Gastroesophageal sphincter (tissue), 4 donors: ENCODE measurements at regions not wholly inside any gene's neighbourhood (a gene's known extent, or its start where the extent isn't known, plus 50 kb on each side); places are given as distances from the start of the nearest gene placed in this dataset.

Experiments
- ATAC-seq: fragments of 150-250 bp; one replicate; pipeline ENCODE4 v1.9.1; 2016; ENCODE audit warnings: mild to moderate bottlenecking, moderate library complexity
- H3K27ac ChIP-seq, 4 donors: fragments of 200-600 bp; sonication (generic) in 3 of 4; 1 replicate in 3 of 4; 2 replicates in 1 of 4; pipeline ENCODE4 v1.5.1; 2016 to 2019
- H3K27me3 ChIP-seq: fragments of 200-600 bp; sonication (generic); one replicate; pipeline ENCODE4 v1.5.1; 2019
- H3K36me3 ChIP-seq, 2 donors: fragments of 200-600 bp; sonication (generic); one replicate each; pipeline ENCODE4 v1.5.1; 2019; ENCODE audit warnings: control low read depth in 1 of 2
- H3K4me1 ChIP-seq, 3 donors: fragments of 200-600 bp; sonication (generic); 1 replicate in 2 of 3; 2 replicates in 1 of 3; pipeline ENCODE4 v1.5.1; 2016 to 2019; ENCODE audit warnings: control low read depth in 2 of 3
- H3K4me3 ChIP-seq, 2 donors: fragments of 200-600 bp; sonication (generic); one replicate each; pipeline ENCODE4 v1.5.1; 2019; ENCODE audit warnings: mild to moderate bottlenecking in 1 of 2, moderate library complexity in 1 of 2
- H3K9me3 ChIP-seq, 3 donors: fragments of 200-600 bp; sonication (generic); one replicate each; pipeline ENCODE4 v1.5.1; 2017 to 2019; ENCODE audit warnings: control low read depth in 2 of 3
- CTCF ChIP-seq, 4 experiments: fragments of 200-600 bp in 2 of 4; fragments of 450-650 bp in 2 of 4; sonication (generic) in 1 of 4; IDR thresholded peaks; one replicate each; pipeline ENCODE4 v1.5.1; 2017 to 2019; ENCODE audit warnings: antibody characterized with exemption in 4 of 4, mild to moderate bottlenecking in 2 of 4, moderate library complexity in 2 of 4
- EP300 ChIP-seq: sonication (generic); formaldehyde crosslinking; IDR thresholded peaks from one replicate; pipeline ENCODE4 v1.6.1; 2017; ENCODE audit warnings: antibody characterized with exemption, mild to moderate bottlenecking
- POLR2A ChIP-seq, 2 donors: fragments of 450-650 bp; IDR thresholded peaks; one replicate each; pipeline ENCODE4 v1.6.1; 2017; ENCODE audit warnings: antibody characterized with exemption in 2 of 2, mild to moderate bottlenecking in 2 of 2, moderate library complexity in 1 of 2
- POLR2AphosphoS5 ChIP-seq: sonication (generic); formaldehyde crosslinking; IDR thresholded peaks from one replicate; pipeline ENCODE4 v1.6.1; 2017; ENCODE audit warnings: antibody characterized with exemption
- WGBS, 2 donors: methylation state at CpG; one replicate each; pipeline ENCODE4 v1.1.5; 2018; ENCODE audit warnings: low coverage in 1 of 2; 5-methylcytosine and 5-hydroxymethylcytosine counted together

GRCh38 chr12:132401982-132402381 is 72.6 kb upstream of the GALNT9 start:
- Histone ChIP-seq H3K27me3 (peaks cover 98% of the 10 kb centered on the region), H3K9me3 (no peaks in the 10 kb centered on the region), H3K27ac (no peak overlapping the region), H3K4me3 (no peak overlapping the region), H3K36me3 (no peaks in the 10 kb centered on the region), H3K4me1 (no peaks in the 10 kb centered on the region)
- WGBS, 2 donors, result 79 to 83% methylated on average over 1 of the region's 1 CpG
- TF ChIP-seq POLR2A (IDR thresholded peaks at IDR 0.05) (no peak), POLR2AphosphoS5 (no peak), CTCF (IDR thresholded peaks at IDR 0.05) (no peak), EP300 (no peak)
- no peak for ATAC-seq

DNA sequence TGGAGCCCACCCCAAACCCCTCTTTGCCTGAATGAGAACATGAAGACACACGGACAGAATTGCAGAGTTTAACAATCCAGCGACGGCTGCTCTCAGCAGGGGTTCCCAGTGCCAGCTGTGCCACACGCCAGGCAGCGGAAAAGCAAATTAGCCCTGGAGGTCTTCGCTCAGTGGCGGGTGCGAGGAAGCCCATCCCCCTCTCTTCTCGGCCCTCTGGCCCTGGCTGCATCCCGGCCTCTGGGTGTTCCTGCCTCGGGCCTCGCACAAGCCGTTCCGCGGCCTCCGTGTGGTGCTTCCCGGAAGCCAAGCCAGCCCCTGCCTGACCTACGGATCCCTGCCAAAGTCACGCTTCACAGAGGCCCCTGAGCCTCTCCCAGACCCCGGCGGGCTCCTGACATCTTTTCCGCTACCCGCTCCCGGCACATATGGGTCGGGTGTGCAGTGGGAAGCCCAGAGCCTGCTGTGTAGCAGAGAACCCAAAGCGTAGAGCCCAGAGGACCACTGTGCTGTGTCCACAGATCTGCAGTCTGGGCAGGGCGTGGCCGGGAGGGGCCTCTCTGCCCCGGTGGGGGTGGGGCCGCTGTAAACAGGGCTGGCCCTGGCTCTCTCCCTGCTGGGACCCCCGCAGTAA is 70.7 kb upstream of the GALNT9 start:
- Histone ChIP-seq H3K4me3 (no peak overlapping the region), H3K36me3 (no peaks in the 10 kb centered on the region), H3K27me3 (peaks cover 98% of the 10 kb centered on the region), H3K9me3 (no peaks in the 10 kb centered on the region), H3K4me1 (no peaks in the 10 kb centered on the region), H3K27ac (no peak overlapping the region)
- ATAC-seq, result no peak
- no peak for TF ChIP-seq EP300
- no peak for TF ChIP-seq CTCF (IDR thresholded peaks at IDR 0.05)
- TF ChIP-seq POLR2AphosphoS5, result no peak
- no peak for TF ChIP-seq POLR2A (IDR thresholded peaks at IDR 0.05)
- 4 to 31% methylated on average over 4 to 5 of the region's 31 CpGs for WGBS, 2 donors

DNA sequence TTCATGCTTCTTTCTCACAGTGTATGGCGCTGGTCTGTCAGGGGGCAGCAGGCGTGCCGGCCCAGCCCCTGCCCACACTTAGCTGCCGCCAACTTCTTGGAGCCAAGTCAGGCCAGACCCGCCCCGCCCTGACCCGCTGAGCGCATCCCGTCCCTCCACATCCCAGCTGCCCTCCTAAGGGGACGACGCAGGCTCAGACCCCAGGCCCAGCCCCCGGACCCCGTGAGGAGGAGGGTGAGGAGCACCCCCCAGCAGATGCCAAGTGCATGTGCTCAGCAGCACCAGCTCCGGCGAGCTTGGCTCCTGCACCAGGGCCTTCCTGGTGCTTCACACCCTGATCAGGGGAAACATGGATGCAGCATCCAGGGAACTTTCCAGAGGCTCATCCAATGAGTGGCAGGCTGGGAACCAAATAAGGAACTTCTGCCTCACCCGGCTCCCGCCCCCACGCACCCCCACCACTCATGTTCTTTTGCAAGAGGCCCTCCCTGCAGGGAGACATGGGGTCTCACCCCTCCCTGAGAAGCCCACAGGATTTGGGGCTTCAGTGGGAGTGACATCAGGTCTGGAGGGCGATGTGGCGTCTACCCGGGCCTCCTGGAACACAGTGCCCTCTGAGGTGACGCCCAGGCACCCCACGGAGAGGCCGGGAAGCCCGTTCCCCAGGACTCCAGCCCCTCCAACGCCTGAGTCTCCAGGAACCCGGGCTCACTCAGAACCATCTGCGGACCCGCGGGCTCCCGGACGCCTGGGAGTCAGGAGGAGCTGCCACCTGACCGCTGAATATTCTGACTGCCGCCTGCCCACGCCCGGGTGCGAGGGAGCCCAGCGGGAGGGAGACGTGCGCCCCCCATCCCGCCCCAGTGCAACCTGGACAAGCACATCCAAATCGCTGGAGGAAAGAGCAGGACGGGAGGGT is 70.0 kb upstream of the GALNT9 start:
- no peak overlapping the region for H3K27ac ChIP-seq
- H3K4me1 ChIP-seq, result no peaks in the 10 kb centered on the region
- no CpG with 5 or more reads among the region's 43 CpGs for WGBS, 2 donors
- H3K36me3 ChIP-seq, result no peaks in the 10 kb centered on the region
- TF ChIP-seq CTCF (IDR thresholded peaks at IDR 0.05), result no peak
- peaks cover 93% of the 10 kb centered on the region for H3K27me3 ChIP-seq
- ATAC-seq, result no peak
- no peak overlapping the region for H3K4me3 ChIP-seq
- no peaks in the 10 kb centered on the region for H3K9me3 ChIP-seq

DNA sequence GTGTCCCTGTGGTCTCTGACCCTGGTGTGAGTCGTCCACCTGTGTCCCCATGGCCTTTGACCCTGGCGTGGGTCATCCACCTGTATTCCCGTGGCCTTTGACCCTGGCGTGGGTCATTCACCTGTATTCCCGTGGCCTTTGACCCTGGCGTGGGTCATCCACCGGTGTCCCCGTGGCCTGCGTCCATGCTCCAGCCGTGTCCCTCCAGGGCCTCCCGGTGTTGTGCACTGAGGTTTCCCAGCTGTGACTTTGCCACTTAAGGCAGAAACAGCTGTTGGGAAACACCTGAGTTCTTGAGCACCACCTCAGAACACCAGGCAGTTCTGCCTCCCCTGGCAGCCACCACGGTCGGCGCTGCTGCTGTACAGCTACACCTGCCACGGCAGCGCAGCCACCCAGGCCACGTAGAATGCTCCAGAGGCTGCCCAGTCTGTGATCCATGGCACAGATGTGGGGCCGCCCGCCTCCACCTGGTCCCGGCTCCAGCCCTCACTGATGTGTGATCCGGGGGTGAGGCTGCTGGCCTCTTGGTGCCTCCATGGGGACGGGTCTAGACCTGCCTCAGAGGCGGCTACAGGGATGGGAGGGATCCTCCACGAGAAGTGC is 69.1 kb upstream of the GALNT9 start:
- Histone ChIP-seq H3K4me3 (no peak overlapping the region), H3K9me3 (no peaks in the 10 kb centered on the region), H3K27me3 (peaks cover 93% of the 10 kb centered on the region), H3K27ac (no peak overlapping the region), H3K36me3 (no peaks in the 10 kb centered on the region), H3K4me1 (no peaks in the 10 kb centered on the region)
- WGBS, 2 donors, result 87% methylated on average over 3 of the region's 24 CpGs; no CpG with 5 or more reads in 1 of the 2 donors
- no peak for TF ChIP-seq EP300
- TF ChIP-seq POLR2A (IDR thresholded peaks at IDR 0.05), result no peak
- TF ChIP-seq POLR2AphosphoS5, result no peak
- no peak for TF ChIP-seq CTCF (IDR thresholded peaks at IDR 0.05)
- no peak for ATAC-seq
